ENCODE measurements at regions not wholly inside any gene's neighbourhood (a gene's known extent, or its start where the extent isn't known, plus 50 kb on each side); places are given as distances from the start of the nearest gene placed in this dataset.

DNA sequence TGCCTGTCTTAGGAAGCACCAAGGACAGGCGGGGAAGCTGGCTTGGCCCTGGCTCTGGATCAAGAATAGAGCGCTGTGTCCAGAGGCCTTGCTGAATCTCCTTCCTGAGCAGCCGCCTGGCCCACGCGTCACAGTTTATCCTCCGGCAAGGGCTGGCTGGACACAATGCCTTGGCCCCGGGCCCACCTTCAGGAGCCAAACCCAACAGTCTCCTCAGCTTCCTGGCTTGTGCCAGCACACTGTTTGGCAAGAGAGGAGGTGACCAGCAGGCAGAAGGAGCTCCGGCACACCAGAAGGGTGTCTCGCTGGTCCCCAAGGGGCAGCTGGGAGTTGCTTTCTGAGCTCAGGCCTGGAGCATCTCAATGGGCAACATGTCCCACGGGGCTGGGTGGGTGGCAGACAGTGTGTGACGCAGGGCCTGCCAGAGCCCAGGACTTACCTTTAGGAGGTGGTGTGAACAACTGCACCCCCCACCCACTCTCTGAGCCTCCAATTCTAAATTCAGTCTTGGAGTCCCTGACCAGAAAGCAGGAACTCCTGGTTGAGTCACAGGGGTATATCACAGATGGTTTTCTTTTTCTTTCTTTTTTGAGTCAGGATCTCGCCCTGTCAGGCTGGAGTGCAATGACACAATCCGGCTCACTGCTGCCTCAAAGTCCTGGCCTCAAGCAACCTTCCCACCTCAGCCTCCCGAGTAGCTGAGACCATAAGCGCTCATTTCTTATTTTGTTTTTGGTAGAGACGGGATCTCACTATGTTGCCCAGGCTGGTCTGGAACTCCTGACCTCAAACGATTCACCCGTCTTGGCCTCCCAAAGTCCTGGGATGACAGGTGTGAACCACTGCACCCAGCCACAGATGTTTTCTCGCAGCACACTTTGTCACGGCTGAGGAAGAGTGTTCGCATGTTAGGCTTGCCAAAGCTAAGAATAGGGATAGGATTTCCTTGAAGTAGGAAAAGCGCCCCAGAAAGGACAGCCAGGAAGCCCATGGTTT is 361.2 kb downstream of the BCOR start:
- Histone ChIP-seq H3K36me3 (ENCODE audit: control insufficient read depth, low read length) (no peaks in the 10 kb centered on the region), H3K27me3 (ENCODE audit: control insufficient read depth, low read length) (no peaks in the 10 kb centered on the region), H3K79me2 (ENCODE audit: control insufficient read depth, low read length) (no peaks in the 10 kb centered on the region), H3F3A (ENCODE audit: control insufficient read depth, insufficient read depth) (no peaks in the 10 kb centered on the region), H3K4me3 (ENCODE audit: low read length) (no peak overlapping the region), H4K20me1 (ENCODE audit: control insufficient read depth, insufficient read depth, low read depth, low read length) (no peaks in the 10 kb centered on the region), H3K9me2 (replicated peaks; ENCODE audit: control insufficient read depth, low read length) (no peaks in the 10 kb centered on the region), H3K27ac (ENCODE audit: low read depth, low read length) (no peak overlapping the region), H3K4me1 (ENCODE audit: control insufficient read depth, low read length) (no peaks in the 10 kb centered on the region), H3K9me3 (ENCODE audit: control insufficient read depth, insufficient read depth, low read length) (no peaks in the 10 kb centered on the region), H3K4me2 (ENCODE audit: low read length) (no peak overlapping the region)
- no peak for TF ChIP-seq CTCF (IDR thresholded peaks at IDR 0.05; ENCODE audit: low read depth, low read length, poor library complexity, severe bottlenecking)

DNA sequence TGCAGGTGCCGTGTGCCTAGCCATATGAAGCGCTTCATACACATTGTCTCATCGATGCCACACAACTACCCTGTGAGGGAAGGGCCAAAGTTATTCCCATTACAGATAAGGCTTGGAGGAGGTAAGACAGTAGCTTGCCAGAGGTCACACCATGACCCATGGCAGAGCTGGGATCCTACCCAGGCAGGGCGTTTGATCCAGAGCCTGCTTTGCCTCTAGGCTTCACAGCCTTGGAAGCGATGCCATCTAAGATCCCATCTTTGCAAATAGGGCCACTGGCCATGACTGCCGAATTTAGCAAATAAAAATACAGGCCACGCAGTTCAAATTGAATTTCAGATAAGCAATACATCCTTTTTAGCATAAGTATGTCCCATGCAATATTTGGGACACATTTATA is 358.2 kb downstream of the BCOR start:
- Histone ChIP-seq H3K9me2 (replicated peaks; ENCODE audit: control insufficient read depth, low read length) (no peaks in the 10 kb centered on the region), H3K79me2 (ENCODE audit: control insufficient read depth, low read length) (no peaks in the 10 kb centered on the region), H3K9me3 (ENCODE audit: control insufficient read depth, insufficient read depth, low read length) (no peaks in the 10 kb centered on the region), H3K4me2 (ENCODE audit: low read length) (no peak overlapping the region), H3K4me1 (ENCODE audit: control insufficient read depth, low read length) (no peaks in the 10 kb centered on the region), H4K20me1 (ENCODE audit: control insufficient read depth, insufficient read depth, low read depth, low read length) (no peaks in the 10 kb centered on the region), H3K4me3 (ENCODE audit: low read length) (no peak overlapping the region), H3K36me3 (ENCODE audit: control insufficient read depth, low read length) (no peaks in the 10 kb centered on the region), H3K27me3 (ENCODE audit: control insufficient read depth, low read length) (no peaks in the 10 kb centered on the region), H3K27ac (ENCODE audit: low read depth, low read length) (no peak overlapping the region), H3F3A (ENCODE audit: control insufficient read depth, insufficient read depth) (no peaks in the 10 kb centered on the region)
- TF ChIP-seq EZH2phosphoT487 (IDR thresholded peaks at IDR 0.05; ENCODE audit: borderline replicate concordance, low read length) (no peak), CTCF (IDR thresholded peaks at IDR 0.05; ENCODE audit: low read depth, low read length, poor library complexity, severe bottlenecking) (no peak)

- Histone ChIP-seq H3K9me2 (replicated peaks; ENCODE audit: control insufficient read depth, low read length) (no peaks in the 10 kb centered on the region), H3K4me1 (ENCODE audit: control insufficient read depth, low read length) (no peaks in the 10 kb centered on the region), H3K9me3 (ENCODE audit: control insufficient read depth, insufficient read depth, low read length) (no peaks in the 10 kb centered on the region), H4K20me1 (ENCODE audit: control insufficient read depth, insufficient read depth, low read depth, low read length) (no peaks in the 10 kb centered on the region), H3K79me2 (ENCODE audit: control insufficient read depth, low read length) (no peaks in the 10 kb centered on the region), H3K27ac (ENCODE audit: low read depth, low read length) (no peak overlapping the region), H3F3A (ENCODE audit: control insufficient read depth, insufficient read depth) (no peaks in the 10 kb centered on the region), H3K36me3 (ENCODE audit: control insufficient read depth, low read length) (no peaks in the 10 kb centered on the region), H3K4me2 (ENCODE audit: low read length) (no peak overlapping the region), H3K4me3 (ENCODE audit: low read length) (no peak overlapping the region), H3K27me3 (ENCODE audit: control insufficient read depth, low read length) (no peaks in the 10 kb centered on the region)
- no peak for TF ChIP-seq EZH2phosphoT487 (IDR thresholded peaks at IDR 0.05; ENCODE audit: borderline replicate concordance, low read length)
- TF ChIP-seq CTCF (IDR thresholded peaks at IDR 0.05; ENCODE audit: low read depth, low read length, poor library complexity, severe bottlenecking), result no peak
These were observed 357.7 kb downstream of the BCOR start for GRCh38 chrX:39740078-39740477.

Data from DOHH2 (cell line).